GM18867 (cell line): ENCODE measurements at regions not wholly inside any gene's neighbourhood (a gene's known extent, or its start where the extent isn't known, plus 50 kb on each side); places are given as distances from the start of the nearest gene placed in this dataset.
"Not testable (repeated sequence)": the region's sequence is repeated elsewhere in the genome, so short reads cannot be mapped to it uniquely, and the experiment has no call there.

Experiments used
- ATAC-seq: cut with Tn5 transposase; IDR thresholded peaks from one replicate; pipeline ENCODE4 v1.9.1; 2021; ENCODE audit warnings: mild to moderate bottlenecking, moderate library complexity; ENCODE audit not compliant: unreplicated experiment

- ATAC-seq: no peak
Observed at GRCh38 chr13:107712145-107712860, 503.0 kb downstream of the LIG4 start.

GRCh38 chr13:107690181-107690580, 525.2 kb downstream of the LIG4 start:
- no peak for ATAC-seq

DNA sequence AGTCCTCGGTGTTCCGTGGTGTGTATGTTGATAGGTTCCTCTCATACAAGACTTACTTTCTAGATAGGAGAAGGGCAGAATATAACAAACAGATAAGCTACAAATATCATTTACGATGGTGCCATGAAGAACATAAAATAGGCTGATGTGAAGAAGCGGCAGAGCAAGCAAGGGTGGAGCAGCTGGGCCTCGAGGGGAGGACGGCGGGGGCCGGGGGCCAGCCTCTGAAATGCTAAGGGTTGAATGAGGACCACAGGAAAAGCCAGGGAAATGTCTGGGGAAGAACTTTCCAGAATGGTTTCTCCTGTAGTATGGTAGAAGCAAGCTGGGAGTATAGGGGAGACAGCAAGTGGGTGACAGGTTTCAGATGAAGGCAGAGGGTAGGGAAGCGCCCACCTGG, 529.5 kb downstream of the LIG4 start:
- no peak for ATAC-seq

DNA sequence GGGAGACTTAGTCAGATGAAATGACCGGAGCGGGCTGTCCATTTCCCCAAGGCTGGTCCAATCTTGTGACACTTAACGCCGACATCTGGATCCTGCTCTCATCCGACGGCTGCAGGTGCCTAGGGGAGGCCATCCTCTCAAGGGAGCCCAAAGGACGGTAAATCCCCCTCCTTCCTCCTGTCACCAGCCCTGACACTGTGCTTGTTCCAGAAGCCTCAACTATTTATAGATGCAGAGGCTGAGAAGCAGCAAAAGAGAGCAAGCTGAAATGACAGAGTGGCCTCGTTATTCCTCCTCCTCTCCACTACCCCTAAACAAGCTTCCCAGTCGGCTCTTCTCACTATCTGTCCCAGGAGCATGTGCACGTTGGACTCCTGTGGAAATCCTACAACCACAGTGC, 533.7 kb downstream of the LIG4 start:
- ATAC-seq: no peak

GRCh38 chr13:107680115-107680514, 535.2 kb downstream of the LIG4 start:
- ATAC-seq: no peak

GRCh38 chr13:107678075-107678689, 537.2 kb downstream of the LIG4 start:
- ATAC-seq: no peak

- no peak for ATAC-seq
Observed at GRCh38 chr13:107675847-107676550, 539.3 kb downstream of the LIG4 start.

DNA sequence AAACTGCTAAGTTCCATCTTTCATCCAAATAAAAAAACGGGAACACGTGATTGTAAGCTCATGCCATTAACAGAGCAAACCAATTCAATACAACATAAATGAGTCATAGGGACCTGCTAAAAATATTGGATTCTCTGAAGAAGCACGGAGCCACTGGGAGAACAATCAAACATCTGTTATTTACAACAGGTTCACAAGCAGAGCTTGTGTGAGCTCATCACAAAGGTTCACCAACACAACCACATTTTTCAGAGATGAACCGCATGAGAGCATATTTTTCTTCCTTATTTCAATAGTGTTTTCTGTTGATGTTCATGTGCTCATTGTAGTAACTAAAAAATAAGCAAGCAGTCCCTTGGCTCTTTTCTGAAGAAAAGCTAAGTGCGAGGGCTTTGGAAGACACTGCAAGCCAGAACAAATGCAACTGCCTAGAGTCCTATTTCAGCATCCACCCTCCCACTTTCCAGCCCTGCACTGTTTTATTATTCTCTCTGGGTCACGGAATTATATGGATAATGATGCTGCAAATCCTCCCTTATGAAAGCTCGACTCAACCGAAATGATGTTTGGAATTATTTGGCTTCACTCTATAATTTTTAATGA, 545.8 kb downstream of the LIG4 start:
- ATAC-seq: no peak

DNA sequence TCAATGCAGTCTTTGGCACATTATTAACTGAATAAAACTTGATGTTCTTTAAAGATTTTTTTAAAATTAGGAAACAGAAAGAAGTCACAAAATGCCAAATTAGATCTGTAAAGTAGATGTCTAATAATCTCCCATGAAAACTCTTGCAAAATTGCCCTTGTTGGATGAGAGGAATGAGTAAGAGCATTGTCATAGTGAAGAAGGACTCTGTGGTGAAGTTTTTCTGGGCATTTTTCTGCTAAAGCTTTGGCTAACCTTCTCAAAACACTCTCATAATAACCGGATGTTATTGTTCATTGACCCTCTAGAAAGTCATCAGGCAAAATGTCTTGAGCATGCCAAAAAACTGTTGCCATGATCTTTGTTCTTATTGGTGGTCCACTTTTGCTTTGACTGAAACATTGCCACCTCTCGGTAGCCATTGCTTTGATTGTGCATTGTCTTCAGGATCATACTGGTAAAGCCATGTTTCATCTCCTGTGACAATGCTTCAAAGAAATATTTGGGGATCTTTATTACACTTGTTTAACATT, 549.3 kb downstream of the LIG4 start:
- no peak for ATAC-seq

DNA sequence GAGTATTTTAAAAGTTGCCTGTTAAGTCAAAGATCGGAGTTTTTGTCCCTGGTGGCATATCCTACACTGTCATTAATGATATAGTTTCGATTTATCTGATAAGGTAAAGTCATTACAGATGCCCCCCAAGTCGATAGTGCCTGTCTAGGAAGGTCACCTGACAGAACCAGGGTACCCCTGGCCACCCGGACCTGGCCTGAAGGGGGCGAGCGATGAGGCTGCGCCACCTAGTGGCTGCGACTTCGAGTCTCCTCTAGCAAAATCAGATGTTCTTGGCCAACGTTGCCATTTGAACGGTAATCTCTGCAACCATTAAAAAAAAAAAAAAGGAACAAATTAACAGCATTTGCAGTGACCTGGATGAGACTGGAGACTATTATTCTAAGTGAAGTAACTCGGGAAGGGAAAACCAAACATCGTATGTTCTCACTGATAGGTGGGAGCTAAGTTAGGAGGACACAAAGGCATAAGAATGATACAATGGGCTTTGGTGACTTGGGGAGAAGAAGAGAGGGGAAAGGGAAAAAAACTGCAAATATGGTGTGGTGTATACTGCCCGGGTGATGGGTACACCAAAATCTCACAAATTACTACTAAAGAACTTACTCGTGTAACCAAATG, 565.1 kb downstream of the LIG4 start:
- ATAC-seq: peak; percentile 89

DNA sequence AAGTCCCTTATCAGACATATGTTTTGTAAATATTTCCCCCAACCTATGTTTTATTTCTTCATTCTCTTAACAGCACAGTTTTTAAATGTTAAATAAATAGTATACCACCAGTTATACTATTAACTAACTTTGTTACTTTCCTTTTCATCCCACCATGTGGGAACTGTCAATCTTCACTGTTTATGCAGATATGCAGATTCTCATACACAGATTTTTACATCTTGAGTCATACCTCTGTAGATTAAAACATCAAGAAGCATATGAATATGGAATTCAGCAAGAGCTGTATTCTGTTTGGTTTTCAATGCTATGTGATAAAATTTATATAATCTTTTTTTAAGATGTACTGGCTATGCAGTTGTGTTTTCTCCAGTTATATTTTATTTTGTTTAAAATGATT, 566.3 kb downstream of the LIG4 start:
- no peak for ATAC-seq

DNA sequence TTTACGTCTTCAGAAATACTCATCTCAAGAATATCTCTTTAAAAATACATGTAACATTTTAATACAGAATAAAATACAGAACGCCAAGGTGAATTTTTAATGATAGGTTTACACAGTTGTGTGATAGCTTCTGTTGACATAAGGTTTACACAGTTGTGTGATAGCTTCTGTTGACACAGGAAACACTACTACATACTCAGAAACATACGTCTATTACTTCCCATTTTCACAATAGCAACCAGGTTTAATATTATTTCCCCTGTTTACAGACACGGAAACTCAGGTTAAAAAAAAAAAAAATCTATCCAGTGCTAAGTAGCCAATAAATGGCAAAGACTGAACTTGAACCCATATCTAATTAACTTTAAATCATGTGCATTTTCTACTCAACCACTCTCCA, 571.2 kb downstream of the LIG4 start:
- no peak for ATAC-seq

- no peak for ATAC-seq
Observed at GRCh38 chr13:107643615-107644014, 571.7 kb downstream of the LIG4 start.

DNA sequence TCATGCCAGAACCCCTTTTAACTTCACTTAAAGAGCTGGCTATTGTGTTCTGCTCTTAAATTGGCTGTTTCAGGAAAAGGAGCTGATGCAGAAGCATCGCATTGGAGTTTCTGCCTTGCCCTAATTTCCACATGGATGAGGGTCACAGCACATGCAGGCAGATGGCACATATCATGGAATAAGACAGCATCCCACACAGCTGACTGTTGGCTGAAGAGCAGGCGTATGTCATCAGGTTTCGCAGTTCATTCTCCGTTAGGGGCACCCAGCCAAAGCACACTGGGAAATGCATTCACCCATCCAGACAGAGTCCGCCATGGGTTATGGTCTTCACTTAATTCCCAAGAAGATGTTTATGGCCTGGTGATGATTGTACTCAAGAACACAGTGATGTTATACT, 572.5 kb downstream of the LIG4 start:
- no peak for ATAC-seq

- no peak for ATAC-seq
Observed at GRCh38 chr13:107641574-107641973, 573.8 kb downstream of the LIG4 start.

DNA sequence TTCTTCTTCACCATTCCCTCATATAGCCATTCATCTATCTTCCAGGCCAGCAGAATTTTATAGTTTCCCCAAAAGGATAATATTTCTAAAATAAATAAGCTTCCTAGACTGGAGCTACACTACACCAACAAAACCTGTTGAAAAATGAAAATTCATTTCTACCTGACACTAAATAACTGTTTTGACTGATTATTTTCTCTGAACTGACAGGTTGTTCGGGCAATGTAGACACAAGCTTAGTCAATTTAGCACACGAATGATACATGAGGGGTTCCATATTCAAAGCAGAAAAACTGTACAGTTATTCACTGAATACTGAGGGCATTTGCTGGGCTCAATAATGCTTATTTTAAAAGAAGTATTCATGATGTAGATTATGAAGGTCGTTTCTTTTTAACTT, 589.7 kb downstream of the LIG4 start:
- no peak for ATAC-seq

DNA sequence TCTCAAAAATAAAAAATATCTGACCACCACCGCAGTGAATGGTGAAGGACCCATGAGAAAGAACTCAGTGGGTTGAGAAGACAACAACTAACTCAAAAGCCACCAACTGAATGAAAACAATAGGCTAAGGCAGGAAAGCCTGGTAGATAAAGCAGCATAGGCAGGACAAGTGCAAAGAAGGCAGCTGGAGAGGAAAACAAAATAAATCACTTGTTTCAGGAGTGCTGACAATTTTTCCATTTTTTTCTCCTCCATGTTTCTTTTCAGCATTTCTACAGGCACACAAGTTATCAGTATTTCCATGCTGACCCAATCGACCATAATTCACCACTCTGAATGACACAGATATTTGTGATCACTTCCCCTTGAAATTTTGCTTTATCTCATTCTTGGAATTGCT, 597.8 kb downstream of the LIG4 start:
- no peak for ATAC-seq

GRCh38 chr13:107612376-107612775, 603.0 kb downstream of the LIG4 start:
- no peak for ATAC-seq

DNA sequence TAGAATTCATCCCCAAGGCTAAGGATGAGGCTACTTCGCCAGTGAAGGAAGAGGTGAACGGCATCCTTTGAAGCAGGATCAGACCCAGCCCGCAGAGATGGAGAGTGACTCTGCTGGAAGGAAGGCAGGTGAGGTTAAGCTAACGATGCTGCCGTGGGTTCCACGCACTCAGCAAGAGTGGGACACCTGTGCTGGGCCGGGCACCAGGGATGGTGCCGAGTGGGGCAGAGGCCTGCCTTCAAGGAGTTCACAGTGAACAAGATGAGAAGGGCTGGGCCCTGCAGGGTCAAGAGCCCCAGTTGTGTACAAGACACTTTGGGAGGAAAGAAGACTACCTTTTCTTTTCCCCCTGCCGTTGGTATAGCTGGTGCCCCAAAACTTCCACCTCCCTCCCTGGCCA, 606.6 kb downstream of the LIG4 start:
- ATAC-seq: no peak

DNA sequence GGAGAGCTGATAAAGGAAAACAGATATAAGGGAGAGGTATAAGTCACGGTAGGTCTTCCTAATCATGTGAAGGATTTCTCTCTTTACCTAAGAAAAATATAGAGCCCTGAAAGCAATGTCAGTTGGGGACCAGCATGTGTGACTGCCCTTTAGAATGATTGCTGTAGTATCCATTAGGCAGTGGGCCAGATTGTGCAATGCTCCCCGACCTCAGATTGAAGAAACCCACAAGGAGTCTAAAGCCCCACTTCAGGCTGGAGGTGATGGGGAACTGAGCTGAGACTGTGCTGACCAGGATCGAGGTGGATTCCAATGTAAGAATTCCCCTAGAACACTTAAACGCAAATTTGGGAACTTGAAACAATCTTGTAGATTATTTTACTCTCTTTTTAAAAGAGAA, 614.4 kb downstream of the LIG4 start:
- ATAC-seq: no peak

DNA sequence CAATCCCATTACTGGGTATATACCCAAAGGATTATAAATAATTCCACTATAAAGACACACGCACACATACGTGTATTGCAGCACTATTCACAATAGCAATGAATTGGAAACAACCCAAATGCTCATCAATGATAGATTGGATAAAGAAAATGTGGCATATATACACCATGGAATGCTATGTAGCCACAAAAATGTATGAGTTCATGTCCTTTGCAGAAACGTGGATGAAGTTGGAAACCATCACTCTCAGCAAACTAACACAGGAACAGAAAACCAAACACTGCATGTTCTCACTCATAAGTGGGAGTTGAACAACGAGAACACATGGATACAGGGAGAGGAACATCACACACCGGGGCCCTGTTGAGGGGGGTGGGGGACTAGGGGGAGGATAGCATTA, 619.0 kb downstream of the LIG4 start:
- ATAC-seq: not testable (repeated sequence)
